ENCODE measurements at regions not wholly inside any gene's neighbourhood (a gene's known extent, or its start where the extent isn't known, plus 50 kb on each side); places are given as distances from the start of the nearest gene placed in this dataset.

DNA sequence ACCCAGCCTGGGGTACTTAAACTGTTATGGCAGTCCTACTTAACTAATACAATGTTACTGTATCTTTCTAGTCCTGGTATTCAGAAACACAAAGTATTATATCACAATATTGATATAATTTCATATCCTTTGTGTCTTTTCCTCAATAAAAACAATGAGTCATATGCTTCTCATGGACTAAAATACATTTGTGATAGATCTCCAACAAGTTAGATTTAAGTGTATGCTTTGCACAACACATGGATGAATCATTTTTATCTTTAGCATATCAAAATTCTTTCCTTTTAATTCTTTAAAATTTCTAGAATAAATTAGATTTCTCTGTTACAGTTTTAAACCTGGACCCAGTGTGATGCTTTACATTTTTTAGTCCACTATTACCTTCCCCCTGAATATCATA, 1357.8 kb upstream of the ATXN8OS start:
- Histone ChIP-seq H2AFZ (ENCODE audit: low read depth) (no peak overlapping the region), H3K4me3 (IDR thresholded peaks at IDR 0.05; ENCODE audit: insufficient read depth, low read depth, low read length) (no peak overlapping the region), H3K27ac (no peak overlapping the region), H4K20me1 (ENCODE audit: insufficient read depth) (no peaks in the 10 kb centered on the region), H3K36me3 (ENCODE audit: insufficient read depth) (no peaks in the 10 kb centered on the region), H3K79me2 (ENCODE audit: insufficient read depth, low read depth) (no peaks in the 10 kb centered on the region), H3K4me1 (ENCODE audit: low read depth, poor library complexity, severe bottlenecking) (no peaks in the 10 kb centered on the region), H3K27me3 (ENCODE audit: insufficient read depth, low read depth) (no peaks in the 10 kb centered on the region), H3K4me2 (no peak overlapping the region), H3K9ac (no peak overlapping the region)
- TF ChIP-seq CTCF (conservative IDR thresholded peaks at IDR 0.05; ENCODE audit: low read depth, low read length): no peak

- no peak overlapping the region for H3K27ac ChIP-seq
- H2AFZ ChIP-seq (ENCODE audit: low read depth): no peak overlapping the region
- H3K4me3 ChIP-seq (IDR thresholded peaks at IDR 0.05; ENCODE audit: insufficient read depth, low read depth, low read length): no peak overlapping the region
- TF ChIP-seq CTCF (conservative IDR thresholded peaks at IDR 0.05; ENCODE audit: low read depth, low read length): no peak
- no peaks in the 10 kb centered on the region for H3K27me3 ChIP-seq (ENCODE audit: insufficient read depth, low read depth)
- no peaks in the 10 kb centered on the region for H3K4me1 ChIP-seq (ENCODE audit: low read depth, poor library complexity, severe bottlenecking)
- H3K36me3 ChIP-seq (ENCODE audit: insufficient read depth): no peaks in the 10 kb centered on the region
- H3K9ac ChIP-seq: no peak overlapping the region
- no peaks in the 10 kb centered on the region for H3K79me2 ChIP-seq (ENCODE audit: insufficient read depth, low read depth)
- no peak overlapping the region for H3K4me2 ChIP-seq
- H4K20me1 ChIP-seq (ENCODE audit: insufficient read depth): no peaks in the 10 kb centered on the region
Measured at GRCh38 chr13:68748038-68748437, 1359.6 kb upstream of the ATXN8OS start.

DNA sequence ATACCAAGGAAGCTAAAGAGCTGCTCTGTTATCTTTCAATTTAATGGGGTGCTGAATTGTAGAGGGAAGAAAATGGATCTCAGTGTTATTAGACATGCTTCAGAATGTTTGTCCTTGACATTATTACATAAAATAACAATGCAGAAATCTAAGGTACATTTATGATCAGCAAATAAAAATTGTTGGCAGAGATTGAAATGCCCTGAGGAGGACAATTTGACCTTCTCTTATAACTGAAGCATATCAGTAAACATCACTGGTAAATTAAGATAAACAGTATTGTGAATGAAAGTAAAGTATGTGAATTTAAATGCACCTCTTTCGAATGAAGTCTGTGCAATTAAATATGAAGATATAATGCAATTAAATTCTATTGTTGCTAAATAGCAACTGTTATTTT, 1362.1 kb upstream of the ATXN8OS start:
- Histone ChIP-seq H3K9ac (no peak overlapping the region), H4K20me1 (ENCODE audit: insufficient read depth) (no peaks in the 10 kb centered on the region), H2AFZ (ENCODE audit: low read depth) (no peak overlapping the region), H3K4me3 (IDR thresholded peaks at IDR 0.05; ENCODE audit: insufficient read depth, low read depth, low read length) (no peak overlapping the region), H3K27ac (no peak overlapping the region), H3K79me2 (ENCODE audit: insufficient read depth, low read depth) (no peaks in the 10 kb centered on the region), H3K4me2 (no peak overlapping the region), H3K4me1 (ENCODE audit: low read depth, poor library complexity, severe bottlenecking) (no peaks in the 10 kb centered on the region), H3K36me3 (ENCODE audit: insufficient read depth) (no peaks in the 10 kb centered on the region), H3K27me3 (ENCODE audit: insufficient read depth, low read depth) (no peaks in the 10 kb centered on the region)
- no peak for TF ChIP-seq CTCF (conservative IDR thresholded peaks at IDR 0.05; ENCODE audit: low read depth, low read length)

DNA sequence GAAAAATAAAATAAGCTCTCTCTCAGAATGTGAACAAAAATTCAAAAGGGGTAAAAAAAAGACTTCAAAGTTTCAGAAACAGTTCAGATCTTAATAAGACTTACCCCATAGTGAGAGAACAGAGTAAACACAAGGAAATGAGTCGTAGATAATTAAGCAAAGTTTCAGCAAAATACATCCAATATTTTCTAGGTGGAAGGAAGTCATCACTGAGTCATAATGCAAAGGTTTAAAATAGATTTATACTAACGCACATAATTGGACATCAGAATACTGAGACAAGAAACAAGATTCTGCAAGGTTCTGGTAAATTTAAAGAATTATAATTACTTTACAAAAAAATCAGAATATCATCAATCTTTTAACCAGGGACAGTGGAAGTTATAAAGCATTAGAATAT, 1370.7 kb upstream of the ATXN8OS start:
- Histone ChIP-seq H3K27ac (no peak overlapping the region), H3K79me2 (ENCODE audit: insufficient read depth, low read depth) (no peaks in the 10 kb centered on the region), H3K9ac (no peak overlapping the region), H3K27me3 (ENCODE audit: insufficient read depth, low read depth) (no peaks in the 10 kb centered on the region), H2AFZ (ENCODE audit: low read depth) (no peak overlapping the region), H3K4me2 (no peak overlapping the region), H3K36me3 (ENCODE audit: insufficient read depth) (no peaks in the 10 kb centered on the region), H3K4me3 (IDR thresholded peaks at IDR 0.05; ENCODE audit: insufficient read depth, low read depth, low read length) (no peak overlapping the region), H4K20me1 (ENCODE audit: insufficient read depth) (no peaks in the 10 kb centered on the region), H3K4me1 (ENCODE audit: low read depth, poor library complexity, severe bottlenecking) (no peaks in the 10 kb centered on the region)
- TF ChIP-seq CTCF (conservative IDR thresholded peaks at IDR 0.05; ENCODE audit: low read depth, low read length): no peak

DNA sequence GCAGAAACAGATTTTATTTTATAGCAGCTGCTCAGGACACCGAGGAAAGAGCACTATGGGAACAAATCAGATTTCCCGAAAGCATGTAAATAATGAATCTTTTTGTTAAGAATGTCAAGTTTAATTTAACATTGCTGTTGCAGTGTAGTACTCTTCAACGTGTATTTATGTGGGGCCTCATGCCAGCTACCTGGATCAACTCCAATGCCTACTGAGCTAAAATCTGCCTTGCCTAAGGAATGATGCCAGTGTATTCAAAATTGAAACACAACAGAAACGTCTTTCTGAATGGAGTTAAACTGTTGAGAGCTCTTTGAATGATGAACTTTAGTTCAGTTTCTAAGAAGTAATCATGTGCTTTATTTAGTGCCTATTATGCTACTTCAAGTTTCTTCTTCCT, 1379.8 kb upstream of the ATXN8OS start:
- H3K4me1 ChIP-seq (ENCODE audit: low read depth, poor library complexity, severe bottlenecking): no peaks in the 10 kb centered on the region
- no peak overlapping the region for H3K9ac ChIP-seq
- H3K27ac ChIP-seq: no peak overlapping the region
- H3K36me3 ChIP-seq (ENCODE audit: insufficient read depth): no peaks in the 10 kb centered on the region
- H2AFZ ChIP-seq (ENCODE audit: low read depth): no peak overlapping the region
- H3K79me2 ChIP-seq (ENCODE audit: insufficient read depth, low read depth): no peaks in the 10 kb centered on the region
- no peak overlapping the region for H3K4me2 ChIP-seq
- no peaks in the 10 kb centered on the region for H4K20me1 ChIP-seq (ENCODE audit: insufficient read depth)
- no peak overlapping the region for H3K4me3 ChIP-seq (IDR thresholded peaks at IDR 0.05; ENCODE audit: insufficient read depth, low read depth, low read length)
- no peaks in the 10 kb centered on the region for H3K27me3 ChIP-seq (ENCODE audit: insufficient read depth, low read depth)
- no peak for TF ChIP-seq CTCF (conservative IDR thresholded peaks at IDR 0.05; ENCODE audit: low read depth, low read length)
